ENCODE measurements at regions not wholly inside any gene's neighbourhood (a gene's known extent, or its start where the extent isn't known, plus 50 kb on each side); places are given as distances from the start of the nearest gene placed in this dataset.

- Histone ChIP-seq H3K27me3 (ENCODE audit: low read depth, low read length) (no peaks in the 10 kb centered on the region), H4K20me1 (ENCODE audit: insufficient read depth, low read length) (no peaks in the 10 kb centered on the region), H2AFZ (ENCODE audit: low read depth, low read length) (no peak overlapping the region)
Observed at GRCh38 chr1:36614991-36615390, 132.3 kb upstream of the CSF3R start.

GRCh38 chr1:36614571-36614970, 131.9 kb upstream of the CSF3R start:
- no peak overlapping the region for H3K9ac ChIP-seq (ENCODE audit: low read length)
- H3K4me1 ChIP-seq (ENCODE audit: low read length), result no peaks in the 10 kb centered on the region
- H3K36me3 ChIP-seq (replicated peaks; ENCODE audit: low read depth, low read length), result no peaks in the 10 kb centered on the region
- TF ChIP-seq EZH2phosphoT487 (IDR thresholded peaks at IDR 0.05; ENCODE audit: low read depth), result no peak
- no peak for TF ChIP-seq CTCF (IDR thresholded peaks at IDR 0.05; ENCODE audit: low read depth, low read length)
- no peak overlapping the region for H2AFZ ChIP-seq (ENCODE audit: low read depth, low read length)
- H4K20me1 ChIP-seq (ENCODE audit: insufficient read depth, low read length), result no peaks in the 10 kb centered on the region
- H3K4me3 ChIP-seq (ENCODE audit: low read length), result no peak overlapping the region
- H3K27ac ChIP-seq (ENCODE audit: low read length), result no peak overlapping the region
- H3K4me2 ChIP-seq (ENCODE audit: low read length), result no peak overlapping the region
- no peaks in the 10 kb centered on the region for H3K27me3 ChIP-seq (ENCODE audit: low read depth, low read length)
- no peaks in the 10 kb centered on the region for H3K79me2 ChIP-seq (ENCODE audit: low read length)
- no peaks in the 10 kb centered on the region for H3K9me3 ChIP-seq (ENCODE audit: insufficient read depth, low read length)

More at GRCh38 chr1:36614991-36615390, 132.3 kb upstream of the CSF3R start:
- H3K9ac ChIP-seq (ENCODE audit: low read length), result no peak overlapping the region
- H3K4me3 ChIP-seq (ENCODE audit: low read length), result no peak overlapping the region
- H3K4me1 ChIP-seq (ENCODE audit: low read length), result no peaks in the 10 kb centered on the region
- H3K9me3 ChIP-seq (ENCODE audit: insufficient read depth, low read length), result no peaks in the 10 kb centered on the region
- no peak for TF ChIP-seq EZH2phosphoT487 (IDR thresholded peaks at IDR 0.05; ENCODE audit: low read depth)
- no peak for TF ChIP-seq CTCF (IDR thresholded peaks at IDR 0.05; ENCODE audit: low read depth, low read length)
- no peak overlapping the region for H3K27ac ChIP-seq (ENCODE audit: low read length)
- no peaks in the 10 kb centered on the region for H3K79me2 ChIP-seq (ENCODE audit: low read length)
- H3K4me2 ChIP-seq (ENCODE audit: low read length), result no peak overlapping the region
- H3K36me3 ChIP-seq (replicated peaks; ENCODE audit: low read depth, low read length), result no peaks in the 10 kb centered on the region

- Histone ChIP-seq H3K4me3 (ENCODE audit: low read length) (no peak overlapping the region), H3K9me3 (ENCODE audit: insufficient read depth, low read length) (no peaks in the 10 kb centered on the region), H3K36me3 (replicated peaks; ENCODE audit: low read depth, low read length) (no peaks in the 10 kb centered on the region), H3K27ac (ENCODE audit: low read length) (no peak overlapping the region), H4K20me1 (ENCODE audit: insufficient read depth, low read length) (no peaks in the 10 kb centered on the region), H3K9ac (ENCODE audit: low read length) (no peak overlapping the region), H3K4me2 (ENCODE audit: low read length) (no peak overlapping the region), H3K27me3 (ENCODE audit: low read depth, low read length) (no peaks in the 10 kb centered on the region), H3K79me2 (ENCODE audit: low read length) (no peaks in the 10 kb centered on the region), H2AFZ (ENCODE audit: low read depth, low read length) (no peak overlapping the region), H3K4me1 (ENCODE audit: low read length) (no peaks in the 10 kb centered on the region)
- no peak for TF ChIP-seq EZH2phosphoT487 (IDR thresholded peaks at IDR 0.05; ENCODE audit: low read depth)
- TF ChIP-seq CTCF (IDR thresholded peaks at IDR 0.05; ENCODE audit: low read depth, low read length), result no peak
Observed at GRCh38 chr1:36613721-36614120, 131.0 kb upstream of the CSF3R start.

GRCh38 chr1:36612881-36613280, 130.2 kb upstream of the CSF3R start:
- Histone ChIP-seq H3K4me1 (ENCODE audit: low read length) (no peaks in the 10 kb centered on the region), H3K9ac (ENCODE audit: low read length) (no peak overlapping the region), H3K4me2 (ENCODE audit: low read length) (no peak overlapping the region), H3K36me3 (replicated peaks; ENCODE audit: low read depth, low read length) (no peaks in the 10 kb centered on the region), H3K4me3 (ENCODE audit: low read length) (no peak overlapping the region), H3K27me3 (ENCODE audit: low read depth, low read length) (no peaks in the 10 kb centered on the region), H4K20me1 (ENCODE audit: insufficient read depth, low read length) (no peaks in the 10 kb centered on the region), H3K9me3 (ENCODE audit: insufficient read depth, low read length) (no peaks in the 10 kb centered on the region), H3K27ac (ENCODE audit: low read length) (no peak overlapping the region), H3K79me2 (ENCODE audit: low read length) (no peaks in the 10 kb centered on the region), H2AFZ (ENCODE audit: low read depth, low read length) (no peak overlapping the region)
- TF ChIP-seq EZH2phosphoT487 (IDR thresholded peaks at IDR 0.05; ENCODE audit: low read depth) (no peak), CTCF (IDR thresholded peaks at IDR 0.05; ENCODE audit: low read depth, low read length) (peak; percentile 17; the same call in 1 of the 2 replicates)
